ENCODE measurements at regions not wholly inside any gene's neighbourhood (a gene's known extent, or its start where the extent isn't known, plus 50 kb on each side); places are given as distances from the start of the nearest gene placed in this dataset.

DNA sequence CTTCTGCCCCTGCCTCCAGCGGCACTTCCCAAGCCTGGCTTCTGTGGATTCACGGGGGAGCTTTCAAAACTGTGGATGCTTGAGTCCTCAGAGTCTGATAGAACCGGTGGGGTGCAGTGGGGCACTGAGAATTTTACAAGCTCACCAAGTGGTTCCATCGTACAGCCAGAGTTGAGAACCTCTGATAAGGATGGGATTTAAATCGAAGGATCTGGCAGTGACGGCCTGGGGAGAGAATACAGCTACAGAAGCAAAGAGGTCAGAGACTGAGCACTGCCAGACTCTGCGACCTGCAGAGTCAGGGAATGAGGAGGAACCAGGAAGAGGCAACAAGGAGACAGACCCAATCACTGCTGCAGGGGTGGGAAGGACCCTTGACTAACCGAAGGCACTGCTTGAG lies 124.6 kb upstream of the BOD1 start:
- Histone ChIP-seq H3K9ac (ENCODE audit: low read length) (no peak overlapping the region), H3K36me3 (replicated peaks; ENCODE audit: insufficient read depth, low read length) (no peaks in the 10 kb centered on the region; the same call in 1 of the 2 replicates), H4K20me1 (ENCODE audit: insufficient read depth, low read length) (no peaks in the 10 kb centered on the region), H3K4me2 (ENCODE audit: low read depth, low read length) (no peak overlapping the region), H3K9me3 (replicated peaks; ENCODE audit: insufficient read depth, low read length) (no peaks in the 10 kb centered on the region), H3K4me3 (ENCODE audit: low read length) (no peak overlapping the region), H3K9me2 (replicated peaks; ENCODE audit: insufficient read depth, low read length) (no peaks in the 10 kb centered on the region), H3K27me3 (replicated peaks; ENCODE audit: insufficient read depth, low read length) (no peaks in the 10 kb centered on the region), H3K27ac (ENCODE audit: low read length) (no peak overlapping the region), H3K4me1 (ENCODE audit: low read length) (peaks cover 25% of the 10 kb centered on the region), H3F3A (ENCODE audit: insufficient read depth, low read length) (peaks cover 35% of the 10 kb centered on the region), H3K79me2 (ENCODE audit: low read length) (peaks cover 70% of the 10 kb centered on the region), H2AFZ (ENCODE audit: low read length) (no peak overlapping the region)
- DNase-seq: no peak
- TF ChIP-seq EZH2phosphoT487 (IDR thresholded peaks at IDR 0.05; ENCODE audit: low read length): no peak
- TF ChIP-seq, protein P1, sequence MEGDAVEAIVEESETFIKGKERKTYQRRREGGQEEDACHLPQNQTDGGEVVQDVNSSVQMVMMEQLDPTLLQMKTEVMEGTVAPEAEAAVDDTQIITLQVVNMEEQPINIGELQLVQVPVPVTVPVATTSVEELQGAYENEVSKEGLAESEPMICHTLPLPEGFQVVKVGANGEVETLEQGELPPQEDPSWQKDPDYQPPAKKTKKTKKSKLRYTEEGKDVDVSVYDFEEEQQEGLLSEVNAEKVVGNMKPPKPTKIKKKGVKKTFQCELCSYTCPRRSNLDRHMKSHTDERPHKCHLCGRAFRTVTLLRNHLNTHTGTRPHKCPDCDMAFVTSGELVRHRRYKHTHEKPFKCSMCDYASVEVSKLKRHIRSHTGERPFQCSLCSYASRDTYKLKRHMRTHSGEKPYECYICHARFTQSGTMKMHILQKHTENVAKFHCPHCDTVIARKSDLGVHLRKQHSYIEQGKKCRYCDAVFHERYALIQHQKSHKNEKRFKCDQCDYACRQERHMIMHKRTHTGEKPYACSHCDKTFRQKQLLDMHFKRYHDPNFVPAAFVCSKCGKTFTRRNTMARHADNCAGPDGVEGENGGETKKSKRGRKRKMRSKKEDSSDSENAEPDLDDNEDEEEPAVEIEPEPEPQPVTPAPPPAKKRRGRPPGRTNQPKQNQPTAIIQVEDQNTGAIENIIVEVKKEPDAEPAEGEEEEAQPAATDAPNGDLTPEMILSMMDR (IDR thresholded peaks at IDR 0.05; ENCODE audit: low read length): no peak
- TF ChIP-seq EZH2 (optimal IDR thresholded peaks at IDR 0.05; ENCODE audit: low read depth, low read length): no peak

DNA sequence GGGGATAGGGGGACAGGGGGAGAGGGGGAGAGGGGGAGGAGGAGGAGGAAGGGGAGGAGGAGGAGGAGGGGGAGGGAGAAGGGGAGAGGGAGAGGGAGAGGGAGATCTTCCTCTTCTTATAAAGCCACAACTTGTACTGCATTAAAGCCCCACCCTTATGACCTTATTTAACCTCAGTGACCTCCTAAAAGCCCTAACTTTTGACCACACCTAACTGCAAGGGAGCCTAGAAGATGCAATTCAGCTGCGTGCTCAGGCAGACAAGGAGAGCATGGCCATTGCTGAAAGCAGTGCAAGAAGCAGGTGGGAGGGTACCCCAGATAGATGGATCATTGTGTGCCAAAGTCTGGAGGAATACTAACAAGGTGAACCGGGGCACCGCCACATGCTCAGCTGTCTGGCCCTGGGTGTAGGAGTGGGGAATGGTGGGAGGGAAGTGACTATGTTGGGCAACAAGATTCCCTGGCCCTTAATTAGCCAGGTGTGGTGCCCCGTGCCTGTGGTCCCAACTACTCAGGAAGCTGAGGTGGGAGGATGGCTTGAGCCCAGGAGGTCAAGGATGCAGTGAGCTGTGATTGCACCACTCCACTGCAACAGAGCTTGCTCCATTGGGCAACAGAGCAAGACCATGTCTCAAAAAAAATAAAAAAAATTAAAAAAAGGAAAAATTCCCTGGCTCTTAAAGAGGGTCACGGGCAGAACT lies 125.4 kb upstream of the BOD1 start:
- Histone ChIP-seq H2AFZ (ENCODE audit: low read length) (no peak overlapping the region), H3K36me3 (replicated peaks; ENCODE audit: insufficient read depth, low read length) (no peaks in the 10 kb centered on the region; the same call in 1 of the 2 replicates), H3F3A (ENCODE audit: insufficient read depth, low read length) (peaks cover 43% of the 10 kb centered on the region), H3K27me3 (replicated peaks; ENCODE audit: insufficient read depth, low read length) (no peaks in the 10 kb centered on the region), H3K9me3 (replicated peaks; ENCODE audit: insufficient read depth, low read length) (no peaks in the 10 kb centered on the region), H3K9me2 (replicated peaks; ENCODE audit: insufficient read depth, low read length) (no peaks in the 10 kb centered on the region), H3K4me2 (ENCODE audit: low read depth, low read length) (peak overlapping the region; percentile 96), H3K4me1 (ENCODE audit: low read length) (peaks cover 33% of the 10 kb centered on the region), H3K4me3 (ENCODE audit: low read length) (peak overlapping the region; percentile 31; the same call in 1 of the 2 replicates), H3K27ac (ENCODE audit: low read length) (peak overlapping the region; percentile 99; the same call in 1 of the 2 replicates), H4K20me1 (ENCODE audit: insufficient read depth, low read length) (no peaks in the 10 kb centered on the region), H3K79me2 (ENCODE audit: low read length) (peaks cover 70% of the 10 kb centered on the region), H3K9ac (ENCODE audit: low read length) (peak overlapping the region; percentile 30)
- DNase-seq: no peak
- TF ChIP-seq, protein P1 (IDR thresholded peaks at IDR 0.05; ENCODE audit: low read length): no peak
- no peak for TF ChIP-seq EZH2phosphoT487 (IDR thresholded peaks at IDR 0.05; ENCODE audit: low read length)
- no peak for TF ChIP-seq EZH2 (optimal IDR thresholded peaks at IDR 0.05; ENCODE audit: low read depth, low read length)

DNA sequence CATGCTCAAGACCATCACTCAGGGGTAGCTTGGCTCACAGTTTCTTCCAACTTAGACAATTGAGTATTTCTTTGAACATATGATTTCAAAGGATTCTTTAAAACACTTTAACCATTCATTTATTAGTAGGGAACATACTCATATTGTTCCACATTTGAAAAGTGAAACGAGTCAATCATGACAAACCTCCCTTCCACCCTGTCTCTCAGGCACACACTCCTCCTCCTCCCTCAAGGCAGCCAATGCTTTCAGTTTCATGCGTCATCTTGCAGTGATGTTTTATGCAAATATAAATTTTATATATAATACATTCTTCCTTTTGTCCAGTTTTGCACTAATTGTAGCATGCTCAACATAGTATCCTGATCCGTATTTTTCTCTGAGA lies 126.0 kb upstream of the BOD1 start:
- peak; percentile 82 for DNase-seq
- Histone ChIP-seq H3K9ac (ENCODE audit: low read length) (peak overlapping the region; percentile 30), H3K36me3 (replicated peaks; ENCODE audit: insufficient read depth, low read length) (no peaks in the 10 kb centered on the region; the same call in 1 of the 2 replicates), H4K20me1 (ENCODE audit: insufficient read depth, low read length) (no peaks in the 10 kb centered on the region), H3K9me3 (replicated peaks; ENCODE audit: insufficient read depth, low read length) (no peaks in the 10 kb centered on the region), H3K79me2 (ENCODE audit: low read length) (peaks cover 68% of the 10 kb centered on the region), H3K4me3 (ENCODE audit: low read length) (peak overlapping the region; percentile 67; the same call in 1 of the 2 replicates), H3K4me2 (ENCODE audit: low read depth, low read length) (peak overlapping the region; percentile 96), H3K27ac (ENCODE audit: low read length) (peak overlapping the region; percentile 99), H3K27me3 (replicated peaks; ENCODE audit: insufficient read depth, low read length) (no peaks in the 10 kb centered on the region), H3F3A (ENCODE audit: insufficient read depth, low read length) (peaks cover 46% of the 10 kb centered on the region), H2AFZ (ENCODE audit: low read length) (no peak overlapping the region), H3K4me1 (ENCODE audit: low read length) (peaks cover 36% of the 10 kb centered on the region), H3K9me2 (replicated peaks; ENCODE audit: insufficient read depth, low read length) (no peaks in the 10 kb centered on the region)
- no peak for TF ChIP-seq EZH2 (optimal IDR thresholded peaks at IDR 0.05; ENCODE audit: low read depth, low read length)
